Brain pericyte (primary cell): ENCODE measurements at regions not wholly inside any gene's neighbourhood (a gene's known extent, or its start where the extent isn't known, plus 50 kb on each side); places are given as distances from the start of the nearest gene placed in this dataset.
"Not testable (repeated sequence)": the region's sequence is repeated elsewhere in the genome, so short reads cannot be mapped to it uniquely, and the experiment has no call there.

ENCODE experiments used
- DNase-seq: peaks from one replicate; pipeline ENCODE4 v3.0.0-alpha.2; 2012; ENCODE audit warnings: low read depth, low spot score

- DNase-seq, result no peak
Observed at GRCh38 chr3:171915275-171915674, 72.1 kb downstream of the TMEM212 start.

DNA sequence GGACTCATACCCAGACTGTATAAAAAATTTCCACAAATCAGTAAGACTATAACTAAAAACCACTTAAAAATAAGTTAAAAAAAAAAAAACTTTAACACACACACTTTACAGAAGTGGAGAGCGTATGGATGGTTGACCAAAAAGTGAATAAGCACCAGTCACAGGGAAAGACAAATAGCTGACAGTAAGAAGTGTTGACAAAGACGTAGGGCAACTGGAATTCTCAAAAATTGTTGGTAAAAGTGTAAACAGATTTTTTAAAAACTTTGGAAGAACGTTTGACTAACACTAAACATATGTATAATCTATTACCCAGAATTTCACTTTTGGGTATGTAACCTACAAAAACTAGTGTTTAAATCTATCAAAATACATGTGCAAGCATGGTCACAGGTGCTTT is 73.7 kb downstream of the TMEM212 start:
- no peak for DNase-seq

- DNase-seq, result not testable (repeated sequence)
Observed at GRCh38 chr3:171922629-171923028, 79.5 kb downstream of the TMEM212 start.

GRCh38 chr3:171923668-171924067 is 80.5 kb downstream of the TMEM212 start:
- DNase-seq, result not testable (repeated sequence)

- not testable (repeated sequence) for DNase-seq
Observed at GRCh38 chr3:171924864-171925263, 81.7 kb downstream of the TMEM212 start.

- no peak for DNase-seq
Observed at GRCh38 chr3:171932153-171932611, 89.0 kb downstream of the TMEM212 start.

- no peak for DNase-seq
Observed at GRCh38 chr3:171933441-171933840, 90.3 kb downstream of the TMEM212 start.

- no peak for DNase-seq
Observed at GRCh38 chr3:171935261-171936123, 92.3 kb downstream of the TMEM212 start.

GRCh38 chr3:171936191-171936841 is 93.2 kb downstream of the TMEM212 start:
- DNase-seq, result peak; percentile 24

- no peak for DNase-seq
Observed at GRCh38 chr3:171939578-171939977, 96.4 kb downstream of the TMEM212 start.

GRCh38 chr3:171940151-171940649 is 97.1 kb downstream of the TMEM212 start:
- DNase-seq, result no peak

GRCh38 chr3:171943262-171944117 is 95.9 kb upstream of the FNDC3B start:
- DNase-seq, result no peak

GRCh38 chr3:171944118-171945016 is 95.0 kb upstream of the FNDC3B start:
- DNase-seq, result no peak

DNA sequence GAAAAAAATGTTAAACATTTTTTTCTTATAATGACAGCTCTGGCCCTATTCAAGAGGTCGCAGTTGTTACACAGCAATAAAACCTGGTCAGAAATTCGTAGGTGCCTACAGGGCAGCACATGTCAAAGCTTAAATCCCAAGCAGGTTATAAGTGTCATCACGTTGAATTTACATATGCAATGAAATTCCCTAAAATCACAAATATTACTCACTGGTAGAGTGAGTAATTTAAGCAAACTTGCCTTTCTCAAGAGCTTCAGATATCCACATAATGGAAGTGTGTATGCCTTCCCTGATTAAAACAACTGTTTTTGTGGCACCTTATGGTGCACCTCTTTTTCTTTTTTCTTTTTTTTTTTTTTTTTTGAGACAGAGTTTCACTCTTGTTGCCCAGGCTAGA is 90.7 kb upstream of the FNDC3B start:
- DNase-seq, result no peak

DNA sequence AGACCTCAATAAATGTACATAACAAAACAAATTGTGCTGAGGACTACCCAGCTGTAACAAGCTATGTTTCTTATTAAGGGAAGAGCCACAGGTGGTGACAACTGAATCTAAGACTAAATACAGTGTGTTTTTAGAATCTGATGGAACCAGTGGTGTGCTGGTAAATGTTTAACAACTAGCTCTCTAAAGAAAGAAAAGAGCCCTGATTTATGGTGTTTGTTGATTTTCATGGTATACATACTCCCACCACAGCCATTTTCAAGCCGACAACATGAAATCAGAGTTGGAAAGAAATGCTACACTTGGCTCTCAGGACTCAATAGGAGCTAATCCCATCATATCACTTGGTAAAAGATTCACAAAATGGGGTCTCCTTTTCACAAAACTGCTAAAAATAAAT is 89.8 kb upstream of the FNDC3B start:
- no peak for DNase-seq

GRCh38 chr3:171950373-171950772 is 89.0 kb upstream of the FNDC3B start:
- DNase-seq, result no peak

GRCh38 chr3:171951597-171951996 is 87.8 kb upstream of the FNDC3B start:
- no peak for DNase-seq

- no peak for DNase-seq
Observed at GRCh38 chr3:171953301-171954022, 85.9 kb upstream of the FNDC3B start.

DNA sequence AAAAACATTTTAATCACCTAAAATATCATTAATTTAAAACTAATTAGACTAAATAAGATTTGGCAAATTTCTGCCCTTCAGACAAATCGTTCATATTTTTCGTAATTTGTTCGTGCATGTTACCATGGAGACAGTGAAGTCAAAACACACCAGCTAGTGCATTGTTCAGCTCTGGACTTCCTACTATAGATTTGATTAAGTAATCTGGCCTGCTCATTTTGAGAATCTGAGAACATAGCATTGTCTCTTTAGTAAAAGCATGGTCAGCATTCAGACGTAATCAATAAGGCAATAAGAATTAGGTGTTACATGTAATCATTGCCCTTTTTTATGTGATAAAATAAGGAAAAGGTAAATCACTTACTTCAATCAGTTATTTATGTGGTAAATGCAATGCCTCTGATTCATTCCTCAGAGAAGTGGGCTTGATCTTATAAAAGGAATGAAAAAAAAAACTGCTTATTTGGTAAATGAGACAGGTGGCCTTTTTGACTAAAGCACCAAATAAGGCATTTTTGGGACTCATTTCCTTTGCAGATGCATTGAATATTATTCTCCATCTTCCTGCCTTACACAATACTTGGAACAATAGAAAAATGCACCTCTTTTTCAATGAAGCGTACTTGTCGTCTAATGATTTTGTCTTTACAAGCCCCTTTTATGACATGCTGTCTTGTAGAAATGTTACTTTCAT is 84.5 kb upstream of the FNDC3B start:
- DNase-seq, result no peak
